ENCODE measurements at regions not wholly inside any gene's neighbourhood (a gene's known extent, or its start where the extent isn't known, plus 50 kb on each side); places are given as distances from the start of the nearest gene placed in this dataset.

GRCh38 chr14:96145116-96145864 lies 59.3 kb upstream of the BDKRB2 start:
- TF ChIP-seq EZH2 (IDR thresholded peaks at IDR 0.05; ENCODE audit: insufficient read depth, low read length), result no peak
- no peak for TF ChIP-seq CTCF (IDR thresholded peaks at IDR 0.05; ENCODE audit: insufficient read depth, low read depth, low read length)

Data from astrocyte (in vitro differentiated cells and primary cell).